PC-3 (cell line): ENCODE measurements at regions not wholly inside any gene's neighbourhood (a gene's known extent, or its start where the extent isn't known, plus 50 kb on each side); places are given as distances from the start of the nearest gene placed in this dataset.

Experiments used
- EZH2phosphoT487 ChIP-seq: fragments of 300-600 bp; sonication (generic); IDR thresholded peaks from 2 replicates; pipeline ENCODE4 v1.6.1; 2018; ENCODE audit warnings: mild to moderate bottlenecking, antibody characterized with exemption, low read length, borderline replicate concordance
- TF ChIP-seq, protein P1 (sequence below): fragments of 300-600 bp; sonication (generic); conservative IDR thresholded peaks from 2 replicates; pipeline ENCODE4 v1.5.1; 2017; ENCODE audit warnings: antibody characterized with exemption, low read depth, mild to moderate bottlenecking, low read length

DNA sequence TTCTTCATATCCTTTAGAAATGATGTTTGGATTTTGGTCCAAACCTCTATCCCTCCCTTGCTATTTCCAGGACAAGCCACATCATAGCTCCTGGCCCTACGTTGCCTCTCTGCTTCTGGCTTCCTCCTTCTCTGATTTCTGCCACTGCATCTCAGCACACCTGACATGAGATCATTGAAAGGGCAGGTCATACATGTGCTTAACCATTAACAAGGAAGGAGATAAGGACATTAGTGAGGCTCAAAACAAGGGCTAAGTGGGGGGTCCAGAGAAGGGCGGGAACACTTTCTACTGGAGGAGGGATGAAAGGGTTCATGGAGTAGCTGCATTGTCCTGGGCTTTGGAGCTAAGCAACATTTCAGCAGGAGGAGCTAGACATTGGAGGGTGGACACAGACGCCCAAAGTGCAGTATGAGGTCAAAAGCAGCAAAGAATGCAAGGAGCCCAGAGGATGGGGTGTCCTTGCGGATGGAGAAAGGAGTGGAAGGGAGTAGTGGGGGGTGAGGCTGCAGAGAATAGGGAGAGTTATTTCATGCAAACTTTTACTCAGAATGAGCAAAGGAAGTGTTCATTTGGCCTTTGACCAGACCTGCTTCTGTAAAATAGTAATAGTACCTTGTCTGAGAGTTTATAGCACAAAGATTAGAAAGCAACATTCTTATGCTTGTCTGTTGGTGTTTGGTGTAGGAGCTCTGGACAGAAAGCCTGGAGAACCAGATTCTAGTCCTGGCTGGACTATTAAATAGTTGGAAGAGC lies 102.4 kb upstream of the CREB5 start:
- TF ChIP-seq, protein P1, sequence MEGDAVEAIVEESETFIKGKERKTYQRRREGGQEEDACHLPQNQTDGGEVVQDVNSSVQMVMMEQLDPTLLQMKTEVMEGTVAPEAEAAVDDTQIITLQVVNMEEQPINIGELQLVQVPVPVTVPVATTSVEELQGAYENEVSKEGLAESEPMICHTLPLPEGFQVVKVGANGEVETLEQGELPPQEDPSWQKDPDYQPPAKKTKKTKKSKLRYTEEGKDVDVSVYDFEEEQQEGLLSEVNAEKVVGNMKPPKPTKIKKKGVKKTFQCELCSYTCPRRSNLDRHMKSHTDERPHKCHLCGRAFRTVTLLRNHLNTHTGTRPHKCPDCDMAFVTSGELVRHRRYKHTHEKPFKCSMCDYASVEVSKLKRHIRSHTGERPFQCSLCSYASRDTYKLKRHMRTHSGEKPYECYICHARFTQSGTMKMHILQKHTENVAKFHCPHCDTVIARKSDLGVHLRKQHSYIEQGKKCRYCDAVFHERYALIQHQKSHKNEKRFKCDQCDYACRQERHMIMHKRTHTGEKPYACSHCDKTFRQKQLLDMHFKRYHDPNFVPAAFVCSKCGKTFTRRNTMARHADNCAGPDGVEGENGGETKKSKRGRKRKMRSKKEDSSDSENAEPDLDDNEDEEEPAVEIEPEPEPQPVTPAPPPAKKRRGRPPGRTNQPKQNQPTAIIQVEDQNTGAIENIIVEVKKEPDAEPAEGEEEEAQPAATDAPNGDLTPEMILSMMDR: no peak
- TF ChIP-seq EZH2phosphoT487: no peak
